Ovary (tissue), 3 donors: ENCODE measurements at regions not wholly inside any gene's neighbourhood (a gene's known extent, or its start where the extent isn't known, plus 50 kb on each side); places are given as distances from the start of the nearest gene placed in this dataset.

Experiments used
- CTCF ChIP-seq, 3 donors: fragments of 450-650 bp in 2 of 3; fragments of 200-600 bp in 1 of 3; IDR thresholded peaks; one replicate each; pipeline versions ENCODE4 v1.5.1 to v1.8.0; 2016 to 2022; ENCODE audit warnings: antibody characterized with exemption in 3 of 3, mild to moderate bottlenecking in 1 of 3
- EP300 ChIP-seq: sonication (generic); formaldehyde crosslinking; IDR thresholded peaks from one replicate; pipeline ENCODE4 v1.6.1; 2017; ENCODE audit warnings: antibody characterized with exemption
- POLR2A ChIP-seq: fragments of 450-650 bp; IDR thresholded peaks from one replicate; pipeline ENCODE4 v1.6.1; 2017; ENCODE audit warnings: antibody characterized with exemption, mild to moderate bottlenecking, moderate library complexity
- donor health status: DM: no; HTN: no; CAD: no.

- no peak for TF ChIP-seq CTCF (IDR thresholded peaks at IDR 0.05)
- TF ChIP-seq POLR2A: no peak
- TF ChIP-seq EP300: no peak
Observed at GRCh38 chr14:94682736-94683135, 70.5 kb downstream of the SERPINA3 start.
